GM10266 (cell line): ENCODE measurements at regions not wholly inside any gene's neighbourhood (a gene's known extent, or its start where the extent isn't known, plus 50 kb on each side); places are given as distances from the start of the nearest gene placed in this dataset.
A peak's percentile ranks its signal among the peaks of the same experiment; 100 is the strongest.

Source experiments
- DNase-seq: peaks from one replicate; pipeline ENCODE4 v3.0.0; 2012; ENCODE audit errors: extremely low spot score
- TF ChIP-seq, protein P1 (sequence below): IDR thresholded peaks from 2 replicates; pipeline ENCODE4 v1.5.1; 2012; ENCODE audit warnings: mild to moderate bottlenecking, low read depth; ENCODE audit not compliant: control insufficient read depth, insufficient read depth; ENCODE audit errors: missing control alignments

DNA sequence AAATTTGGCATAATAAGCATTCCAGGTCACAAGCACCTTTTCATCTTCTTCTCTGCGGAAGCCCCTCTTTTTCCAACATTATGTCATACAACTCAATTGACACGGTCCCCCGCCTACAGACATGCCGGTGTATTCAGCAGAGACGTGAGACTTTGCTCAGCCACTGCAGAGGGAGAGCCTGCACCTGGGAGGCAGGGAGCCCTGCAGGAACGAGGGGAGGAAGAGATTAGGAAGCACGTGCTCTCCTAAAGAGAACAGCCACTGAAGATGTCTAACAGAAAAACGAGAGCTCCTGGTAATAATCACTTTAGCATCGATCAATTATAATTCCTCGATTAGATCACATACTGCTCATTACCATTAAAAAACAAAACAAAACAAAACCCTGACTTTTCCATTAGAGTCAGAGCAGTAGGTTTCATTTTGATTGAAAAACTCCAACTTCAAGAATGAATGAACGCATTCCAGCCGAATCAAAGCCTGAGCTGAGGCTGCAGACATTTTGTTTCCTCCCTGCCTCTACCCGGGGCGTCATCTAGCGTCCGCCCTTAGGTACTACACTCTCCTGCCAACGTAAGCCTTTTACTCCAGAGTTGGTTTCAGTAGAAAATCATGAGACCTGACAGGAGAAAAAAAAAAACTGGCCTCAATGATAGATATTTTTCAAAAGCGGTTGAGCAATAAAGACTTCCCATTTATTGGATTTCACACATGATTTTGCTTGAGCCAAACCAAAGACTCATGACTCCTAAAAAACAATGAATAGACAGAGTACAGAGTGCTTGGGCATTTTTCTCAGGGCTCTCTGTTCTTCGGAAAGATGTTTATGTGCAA lies 194.5 kb downstream of the KATNAL1 start:
- TF ChIP-seq, protein P1, sequence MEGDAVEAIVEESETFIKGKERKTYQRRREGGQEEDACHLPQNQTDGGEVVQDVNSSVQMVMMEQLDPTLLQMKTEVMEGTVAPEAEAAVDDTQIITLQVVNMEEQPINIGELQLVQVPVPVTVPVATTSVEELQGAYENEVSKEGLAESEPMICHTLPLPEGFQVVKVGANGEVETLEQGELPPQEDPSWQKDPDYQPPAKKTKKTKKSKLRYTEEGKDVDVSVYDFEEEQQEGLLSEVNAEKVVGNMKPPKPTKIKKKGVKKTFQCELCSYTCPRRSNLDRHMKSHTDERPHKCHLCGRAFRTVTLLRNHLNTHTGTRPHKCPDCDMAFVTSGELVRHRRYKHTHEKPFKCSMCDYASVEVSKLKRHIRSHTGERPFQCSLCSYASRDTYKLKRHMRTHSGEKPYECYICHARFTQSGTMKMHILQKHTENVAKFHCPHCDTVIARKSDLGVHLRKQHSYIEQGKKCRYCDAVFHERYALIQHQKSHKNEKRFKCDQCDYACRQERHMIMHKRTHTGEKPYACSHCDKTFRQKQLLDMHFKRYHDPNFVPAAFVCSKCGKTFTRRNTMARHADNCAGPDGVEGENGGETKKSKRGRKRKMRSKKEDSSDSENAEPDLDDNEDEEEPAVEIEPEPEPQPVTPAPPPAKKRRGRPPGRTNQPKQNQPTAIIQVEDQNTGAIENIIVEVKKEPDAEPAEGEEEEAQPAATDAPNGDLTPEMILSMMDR = peak; percentile 94
- peak; percentile 85 for DNase-seq

DNA sequence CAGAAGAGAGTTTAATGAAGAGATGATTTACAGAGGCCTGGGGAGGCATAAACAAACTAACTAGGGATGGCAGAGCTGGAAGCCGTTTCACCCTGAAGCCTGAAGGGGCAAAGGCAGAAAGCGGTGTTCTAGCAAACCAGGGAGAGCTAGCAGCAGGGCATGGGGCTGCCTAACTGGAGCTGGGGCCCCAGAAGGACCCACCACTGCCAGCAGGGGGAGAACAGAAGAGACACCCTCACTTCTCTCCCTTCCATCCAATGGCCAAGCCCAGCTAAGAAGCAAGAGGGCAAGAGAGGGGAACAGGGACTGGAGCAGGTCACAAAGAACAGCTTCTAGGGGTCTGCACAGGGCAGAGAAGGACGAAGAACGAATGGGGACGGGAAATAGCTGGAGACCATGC lies 195.5 kb downstream of the KATNAL1 start:
- TF ChIP-seq, protein P1 = peak; percentile 21
- DNase-seq = peak; percentile 51

DNA sequence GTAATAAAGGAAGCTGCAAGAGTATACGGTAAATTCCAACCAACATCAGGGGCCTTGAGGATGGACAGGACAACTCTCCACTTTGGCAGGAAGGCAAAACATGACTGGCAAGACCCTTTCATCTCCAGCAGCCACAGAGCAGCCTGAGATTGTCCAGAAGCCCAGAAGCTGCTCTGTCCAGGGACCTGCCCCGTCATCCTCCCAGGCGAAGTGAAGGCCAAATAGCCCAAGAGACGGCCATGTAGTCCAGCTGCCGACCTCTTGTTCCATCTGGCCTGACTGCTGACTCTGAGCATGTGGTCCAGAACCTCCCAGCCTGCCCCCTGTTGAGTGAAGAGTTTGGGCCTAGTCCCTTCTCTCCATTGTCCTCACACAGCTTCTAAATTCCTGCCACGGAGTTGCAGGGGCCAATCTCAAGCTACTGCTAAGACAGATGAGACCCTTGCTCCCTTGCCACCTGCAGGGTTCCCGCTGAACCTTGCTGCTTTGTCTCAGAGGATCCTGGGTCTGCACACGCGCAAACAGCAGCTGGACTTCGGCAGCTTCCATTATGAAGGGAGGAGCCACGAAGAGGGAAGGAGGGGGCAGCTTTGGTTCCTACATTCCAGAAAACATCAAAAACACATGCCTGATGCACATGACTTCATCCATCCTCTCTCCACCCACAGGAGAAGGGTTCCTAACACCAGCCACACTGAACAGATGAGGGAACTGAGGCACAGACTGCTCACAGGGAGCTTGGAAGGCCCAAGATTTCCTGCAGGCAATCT lies 196.9 kb downstream of the KATNAL1 start:
- TF ChIP-seq, protein P1 = no peak
- no peak for DNase-seq

DNA sequence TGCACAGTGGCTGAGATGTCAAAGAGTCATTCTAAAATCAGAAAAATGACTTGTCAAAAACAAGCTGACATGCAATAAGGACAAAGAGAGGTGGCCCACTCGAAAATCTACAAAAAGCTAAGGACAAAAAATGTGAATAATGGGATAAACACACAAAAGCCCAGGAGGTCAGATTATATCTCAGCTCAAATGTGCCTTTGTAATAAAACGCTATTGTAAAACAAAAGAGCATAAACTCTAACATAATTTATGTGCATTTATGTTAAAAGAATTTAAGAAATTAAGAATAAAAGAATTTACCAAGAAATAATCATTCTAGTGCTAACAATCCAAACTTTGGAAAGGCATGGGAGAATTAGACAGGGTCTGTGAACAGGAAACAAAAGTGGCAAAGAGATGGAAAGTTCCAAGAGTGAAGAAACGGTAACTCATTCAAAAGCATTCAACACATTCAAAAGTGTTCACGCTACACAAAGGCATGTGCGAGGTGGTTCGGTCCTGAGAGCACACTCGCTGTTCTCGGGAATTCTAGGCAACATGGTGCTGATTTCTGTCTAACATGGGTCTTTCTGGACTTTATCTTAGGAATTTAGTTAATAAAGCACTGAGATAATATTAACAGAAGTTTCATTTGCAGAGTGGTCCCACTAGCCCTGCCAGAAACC lies 197.7 kb downstream of the KATNAL1 start:
- DNase-seq = no peak
- TF ChIP-seq, protein P1 = no peak

DNA sequence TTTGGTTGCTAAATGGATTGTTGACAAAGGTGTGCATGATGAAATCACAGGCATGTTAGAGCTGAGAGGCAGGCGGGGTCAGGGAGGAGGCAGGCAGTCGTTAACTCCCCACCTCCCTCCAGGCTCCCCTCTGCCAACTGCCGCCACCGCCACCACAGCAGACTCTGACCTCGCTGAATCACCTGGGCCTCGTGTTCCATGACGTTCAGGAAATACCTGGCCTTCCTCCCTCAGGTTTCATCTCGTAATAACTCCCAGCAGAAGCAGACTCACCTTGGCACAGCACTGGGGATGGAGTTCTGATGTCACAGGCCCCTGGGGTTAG lies 198.5 kb downstream of the KATNAL1 start:
- TF ChIP-seq, protein P1 = no peak
- DNase-seq = no peak

DNA sequence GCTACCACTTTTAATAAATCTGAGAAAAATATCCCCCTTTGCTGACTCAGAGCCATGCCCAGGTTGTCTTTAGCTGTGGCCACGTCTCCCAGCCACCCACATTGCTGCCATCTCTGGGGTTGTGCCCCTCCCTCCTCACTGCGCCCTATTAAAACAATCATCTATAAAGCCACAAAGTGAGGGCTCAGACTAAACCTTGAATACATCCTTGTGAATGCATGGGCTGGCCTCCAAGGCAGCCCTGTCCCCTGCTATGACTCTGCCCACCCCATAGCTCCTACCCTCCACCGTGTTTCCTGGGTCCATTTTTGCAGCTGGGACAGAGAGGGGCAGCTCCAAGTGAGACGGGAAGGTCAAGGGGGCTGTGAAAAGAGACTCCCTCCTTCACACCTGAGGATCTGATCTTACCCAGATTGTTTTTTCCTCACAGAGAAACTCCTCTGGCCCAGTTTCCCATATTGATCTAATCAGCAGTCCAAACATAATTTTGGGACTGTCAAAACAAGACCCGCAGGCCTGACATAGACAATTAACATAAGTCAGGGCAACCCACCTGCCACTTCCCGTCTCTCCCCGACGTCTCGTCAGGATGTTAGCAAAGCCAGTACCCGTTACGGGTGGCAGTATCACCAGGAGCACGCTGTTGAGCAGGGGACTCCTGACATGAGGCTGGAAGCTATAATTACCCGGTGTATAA lies 199.0 kb downstream of the KATNAL1 start:
- DNase-seq = no peak
- TF ChIP-seq, protein P1 = no peak
